ENCODE measurements at regions not wholly inside any gene's neighbourhood (a gene's known extent, or its start where the extent isn't known, plus 50 kb on each side); places are given as distances from the start of the nearest gene placed in this dataset.

DNA sequence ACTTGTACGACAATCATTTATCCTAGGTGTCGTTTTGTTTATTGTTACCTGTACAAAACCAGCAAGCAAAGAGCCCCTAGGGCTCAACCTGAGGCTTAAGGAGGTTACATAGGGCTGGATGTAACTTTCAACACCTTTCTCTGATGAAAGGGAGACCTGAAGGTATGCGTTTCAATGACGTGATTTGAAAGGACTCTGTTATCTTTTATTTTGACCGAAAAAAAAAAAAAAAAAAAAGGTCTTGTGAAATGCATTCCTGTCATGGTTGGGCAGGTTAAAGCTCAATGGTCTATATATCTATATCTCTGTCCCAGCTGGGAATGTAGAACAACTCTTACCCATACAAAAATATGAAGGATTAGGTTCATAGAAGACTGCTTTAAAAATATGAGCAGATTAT is 78.7 kb upstream of the SASH1 start:
- DNase-seq: no peak
- Mint-ChIP-seq H3K27me3 (peaks cover 19% of the 10 kb centered on the region), H3K36me3 (no peaks in the 10 kb centered on the region), H3K4me1 (no peaks in the 10 kb centered on the region), H3K27ac (no peak overlapping the region), H3K4me3 (no peak overlapping the region), H3K9me3 (no peaks in the 10 kb centered on the region)

DNA sequence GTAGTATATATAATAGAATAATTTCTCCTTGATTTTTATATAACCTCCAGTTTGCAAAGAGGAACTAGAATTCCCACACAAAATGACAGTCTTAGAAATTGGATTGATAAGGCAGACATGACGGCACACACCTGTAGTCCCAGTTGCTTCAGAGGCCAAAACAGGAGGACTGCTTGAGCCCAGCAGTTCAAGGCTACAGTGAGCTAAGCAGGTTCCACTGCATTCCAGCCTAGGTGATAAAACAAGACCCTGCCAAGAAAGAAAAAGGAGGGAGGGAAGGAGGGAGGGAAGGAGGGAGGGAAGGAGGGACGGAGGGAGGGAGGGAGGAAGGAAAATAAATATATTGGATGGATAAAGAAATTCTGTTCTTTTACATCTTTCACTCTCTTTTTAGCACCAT is 77.6 kb upstream of the SASH1 start:
- Mint-ChIP-seq H3K27me3 (peaks cover 22% of the 10 kb centered on the region), H3K27ac (no peak overlapping the region), H3K9me3 (no peaks in the 10 kb centered on the region), H3K4me3 (no peak overlapping the region), H3K4me1 (no peaks in the 10 kb centered on the region), H3K36me3 (no peaks in the 10 kb centered on the region)
- no peak for DNase-seq

GRCh38 chr6:148269386-148269785 is 73.3 kb upstream of the SASH1 start:
- H3K4me3 Mint-ChIP-seq: no peak overlapping the region
- H3K36me3 Mint-ChIP-seq: no peaks in the 10 kb centered on the region
- no peaks in the 10 kb centered on the region for H3K4me1 Mint-ChIP-seq
- peaks cover 21% of the 10 kb centered on the region for H3K27me3 Mint-ChIP-seq
- DNase-seq: no peak
- no peaks in the 10 kb centered on the region for H3K9me3 Mint-ChIP-seq
- H3K27ac Mint-ChIP-seq: no peak overlapping the region

- Mint-ChIP-seq H3K27me3 (peaks cover 25% of the 10 kb centered on the region), H3K4me1 (no peaks in the 10 kb centered on the region), H3K9me3 (no peaks in the 10 kb centered on the region), H3K36me3 (no peaks in the 10 kb centered on the region), H3K27ac (no peak overlapping the region), H3K4me3 (no peak overlapping the region)
- DNase-seq: no peak
Observed at GRCh38 chr6:148271711-148272439, 70.8 kb upstream of the SASH1 start.

- no peaks in the 10 kb centered on the region for H3K9me3 Mint-ChIP-seq
- H3K36me3 Mint-ChIP-seq: no peaks in the 10 kb centered on the region
- H3K27me3 Mint-ChIP-seq: peaks cover 23% of the 10 kb centered on the region
- DNase-seq: no peak
- no peaks in the 10 kb centered on the region for H3K4me1 Mint-ChIP-seq
- H3K4me3 Mint-ChIP-seq: no peak overlapping the region
- H3K27ac Mint-ChIP-seq: no peak overlapping the region
Observed at GRCh38 chr6:148272597-148272996, 70.0 kb upstream of the SASH1 start.

- Mint-ChIP-seq H3K4me3 (no peak overlapping the region), H3K27ac (no peak overlapping the region), H3K27me3 (peaks cover 21% of the 10 kb centered on the region), H3K9me3 (no peaks in the 10 kb centered on the region), H3K36me3 (no peaks in the 10 kb centered on the region), H3K4me1 (no peaks in the 10 kb centered on the region)
- DNase-seq: no peak
Observed at GRCh38 chr6:148273962-148274752, 68.5 kb upstream of the SASH1 start.

GRCh38 chr6:148274809-148275208 is 67.8 kb upstream of the SASH1 start:
- no peaks in the 10 kb centered on the region for H3K36me3 Mint-ChIP-seq
- peaks cover 21% of the 10 kb centered on the region for H3K27me3 Mint-ChIP-seq
- no peak overlapping the region for H3K4me3 Mint-ChIP-seq
- H3K4me1 Mint-ChIP-seq: no peaks in the 10 kb centered on the region
- no peak for DNase-seq
- H3K9me3 Mint-ChIP-seq: no peaks in the 10 kb centered on the region
- no peak overlapping the region for H3K27ac Mint-ChIP-seq

GRCh38 chr6:148285205-148285604 is 57.4 kb upstream of the SASH1 start:
- Mint-ChIP-seq H3K4me1 (no peaks in the 10 kb centered on the region), H3K27ac (no peak overlapping the region), H3K27me3 (no peaks in the 10 kb centered on the region), H3K4me3 (no peak overlapping the region), H3K36me3 (no peaks in the 10 kb centered on the region), H3K9me3 (no peaks in the 10 kb centered on the region)
- DNase-seq: no peak

DNA sequence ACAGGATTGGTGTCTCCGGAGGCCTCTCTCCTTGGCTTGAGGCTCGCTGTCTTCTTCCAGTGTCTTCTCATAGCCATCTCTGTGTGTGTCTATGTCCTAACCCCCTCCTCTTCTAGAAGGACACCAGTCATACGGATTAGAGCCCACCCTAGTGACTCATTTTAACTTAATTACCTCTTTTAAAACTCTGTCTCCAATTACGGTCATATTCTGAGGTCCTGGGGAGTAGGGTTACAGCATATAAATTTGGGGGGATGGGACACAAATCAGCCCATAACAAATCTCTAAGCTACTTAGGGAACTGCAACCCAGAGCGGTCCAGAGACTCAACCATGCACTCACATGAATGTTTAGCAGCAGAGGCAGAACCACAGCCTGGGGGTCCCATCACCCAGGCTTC is 56.1 kb upstream of the SASH1 start:
- no peaks in the 10 kb centered on the region for H3K4me1 Mint-ChIP-seq
- no peak overlapping the region for H3K27ac Mint-ChIP-seq
- H3K4me3 Mint-ChIP-seq: no peak overlapping the region
- H3K36me3 Mint-ChIP-seq: no peaks in the 10 kb centered on the region
- no peaks in the 10 kb centered on the region for H3K9me3 Mint-ChIP-seq
- no peaks in the 10 kb centered on the region for H3K27me3 Mint-ChIP-seq
- no peak for DNase-seq

DNA sequence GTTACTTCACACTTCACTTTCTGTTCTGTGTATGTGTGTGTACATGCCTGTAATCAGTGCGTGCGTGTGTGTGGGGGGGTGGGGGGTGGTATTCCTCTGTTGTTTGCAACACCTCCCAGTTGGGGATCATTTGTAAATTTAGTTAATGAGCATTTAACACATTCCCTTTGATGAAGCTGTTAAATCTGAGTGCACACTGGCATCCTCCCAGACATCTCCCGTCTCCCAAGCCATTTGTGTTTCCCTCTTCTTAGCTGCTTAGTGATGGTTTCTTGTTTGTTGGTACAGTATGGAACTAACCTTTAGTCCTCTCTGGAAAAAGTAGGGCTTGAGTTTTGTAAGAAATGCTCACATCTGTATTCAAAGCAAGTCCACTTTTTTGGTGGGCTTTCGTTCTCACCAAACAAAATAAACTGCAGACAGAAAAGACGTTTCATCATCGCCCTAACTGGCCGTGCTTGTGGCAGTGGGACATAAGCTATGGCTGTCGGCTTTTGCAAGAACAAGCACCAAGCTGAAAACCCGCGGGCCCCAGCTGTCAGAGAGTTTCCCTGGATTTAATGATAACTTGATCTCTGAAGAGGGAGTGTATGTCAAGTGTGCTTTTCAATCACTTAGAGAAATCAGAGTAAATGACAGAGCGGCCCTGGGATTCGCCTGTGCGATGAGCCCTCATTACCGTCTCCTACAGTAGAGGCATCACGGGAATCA is 54.9 kb upstream of the SASH1 start:
- Mint-ChIP-seq H3K27ac (no peak overlapping the region), H3K36me3 (no peaks in the 10 kb centered on the region), H3K9me3 (no peaks in the 10 kb centered on the region), H3K4me3 (no peak overlapping the region), H3K4me1 (no peaks in the 10 kb centered on the region), H3K27me3 (peaks cover 9% of the 10 kb centered on the region)
- DNase-seq: no peak

DNA sequence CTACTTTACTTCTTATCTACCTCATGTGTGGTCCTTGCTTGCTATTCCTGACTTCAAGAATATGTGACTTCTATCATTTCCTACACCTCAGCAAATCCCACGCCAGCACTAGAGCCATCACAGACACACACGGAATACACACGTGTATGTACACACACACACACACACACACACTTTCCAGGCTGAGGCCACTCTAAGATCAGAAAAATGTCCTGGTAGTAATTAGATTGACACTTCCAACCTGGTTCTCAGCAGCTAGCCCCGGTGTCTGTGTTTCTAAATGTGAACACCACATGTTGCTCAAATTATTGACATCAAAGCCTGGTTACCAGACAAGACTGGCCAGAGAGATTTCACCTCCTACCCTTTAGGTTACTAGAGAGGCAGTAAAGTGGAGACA is 54.1 kb upstream of the SASH1 start:
- Mint-ChIP-seq H3K36me3 (no peaks in the 10 kb centered on the region), H3K9me3 (no peaks in the 10 kb centered on the region), H3K4me3 (no peak overlapping the region), H3K4me1 (no peaks in the 10 kb centered on the region), H3K27me3 (peaks cover 9% of the 10 kb centered on the region), H3K27ac (no peak overlapping the region)
- DNase-seq: no peak

DNA sequence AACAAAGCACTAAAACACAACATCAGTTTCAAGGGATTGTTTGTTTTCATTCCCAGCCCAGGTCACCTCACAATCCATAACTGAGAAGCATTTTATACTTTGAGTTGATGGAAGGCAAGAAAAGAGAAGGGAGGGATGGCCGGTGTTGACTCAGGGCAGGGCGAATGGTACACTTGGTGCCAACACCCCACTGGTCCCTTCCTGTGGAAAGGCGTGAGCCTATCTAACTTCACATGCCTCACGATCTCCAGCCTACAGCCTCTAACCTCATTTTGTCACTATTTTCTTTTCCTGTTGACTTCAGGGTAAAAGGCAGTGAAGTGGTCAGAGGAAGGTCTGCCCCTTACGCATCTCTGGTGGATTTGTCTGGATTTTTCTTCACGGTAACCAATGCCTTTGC is 53.5 kb upstream of the SASH1 start:
- Mint-ChIP-seq H3K9me3 (no peaks in the 10 kb centered on the region), H3K27ac (no peak overlapping the region), H3K4me3 (no peak overlapping the region), H3K36me3 (no peaks in the 10 kb centered on the region), H3K27me3 (peaks cover 9% of the 10 kb centered on the region), H3K4me1 (no peaks in the 10 kb centered on the region)
- no peak for DNase-seq

GRCh38 chr6:148291876-148292275 is 50.8 kb upstream of the SASH1 start:
- Mint-ChIP-seq H3K27me3 (peaks cover 16% of the 10 kb centered on the region), H3K4me1 (no peaks in the 10 kb centered on the region)

More at GRCh38 chr6:148291876-148292275, 50.8 kb upstream of the SASH1 start:
- Mint-ChIP-seq H3K36me3 (no peaks in the 10 kb centered on the region), H3K4me3 (no peak overlapping the region), H3K27ac (no peak overlapping the region), H3K9me3 (no peaks in the 10 kb centered on the region)
- no peak for DNase-seq
